ENCODE measurements at regions not wholly inside any gene's neighbourhood (a gene's known extent, or its start where the extent isn't known, plus 50 kb on each side); places are given as distances from the start of the nearest gene placed in this dataset.

DNA sequence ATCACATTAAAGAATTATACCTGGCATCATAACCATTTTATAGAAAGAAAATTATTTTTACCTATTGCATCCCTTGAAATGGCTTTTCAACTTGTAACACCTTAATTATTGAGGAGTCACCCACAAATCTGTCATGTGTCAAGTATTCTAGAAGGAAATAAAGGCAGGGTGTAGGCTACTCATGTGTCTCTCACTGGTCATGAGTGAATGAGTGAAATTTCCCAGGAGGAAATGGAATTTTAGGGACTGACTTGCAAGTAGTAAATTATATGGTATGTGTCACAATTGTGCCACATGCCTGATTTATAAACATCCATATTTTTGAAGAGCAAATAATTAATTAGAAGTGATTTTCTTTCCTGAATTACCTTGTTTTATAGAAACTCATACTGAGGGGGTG lies 310.5 kb upstream of the ADAMTS9 start:
- DNase-seq (ENCODE audit: low spot score) = no peak

GRCh38 chr3:64995857-64996551 lies 308.2 kb upstream of the ADAMTS9 start:
- no peak for DNase-seq (ENCODE audit: low spot score)

GRCh38 chr3:64993781-64994180 lies 306.0 kb upstream of the ADAMTS9 start:
- DNase-seq (ENCODE audit: low spot score) = no peak

- no peak for DNase-seq (ENCODE audit: low spot score)
Measured at GRCh38 chr3:64992530-64993285, 304.9 kb upstream of the ADAMTS9 start.

GRCh38 chr3:64988188-64988587 lies 300.4 kb upstream of the ADAMTS9 start:
- DNase-seq (ENCODE audit: low spot score) = peak; percentile 78

GRCh38 chr3:64987726-64988125 lies 299.9 kb upstream of the ADAMTS9 start:
- no peak for DNase-seq (ENCODE audit: low spot score)

- DNase-seq (ENCODE audit: low spot score) = no peak
Measured at GRCh38 chr3:64985072-64985471, 297.3 kb upstream of the ADAMTS9 start.

DNA sequence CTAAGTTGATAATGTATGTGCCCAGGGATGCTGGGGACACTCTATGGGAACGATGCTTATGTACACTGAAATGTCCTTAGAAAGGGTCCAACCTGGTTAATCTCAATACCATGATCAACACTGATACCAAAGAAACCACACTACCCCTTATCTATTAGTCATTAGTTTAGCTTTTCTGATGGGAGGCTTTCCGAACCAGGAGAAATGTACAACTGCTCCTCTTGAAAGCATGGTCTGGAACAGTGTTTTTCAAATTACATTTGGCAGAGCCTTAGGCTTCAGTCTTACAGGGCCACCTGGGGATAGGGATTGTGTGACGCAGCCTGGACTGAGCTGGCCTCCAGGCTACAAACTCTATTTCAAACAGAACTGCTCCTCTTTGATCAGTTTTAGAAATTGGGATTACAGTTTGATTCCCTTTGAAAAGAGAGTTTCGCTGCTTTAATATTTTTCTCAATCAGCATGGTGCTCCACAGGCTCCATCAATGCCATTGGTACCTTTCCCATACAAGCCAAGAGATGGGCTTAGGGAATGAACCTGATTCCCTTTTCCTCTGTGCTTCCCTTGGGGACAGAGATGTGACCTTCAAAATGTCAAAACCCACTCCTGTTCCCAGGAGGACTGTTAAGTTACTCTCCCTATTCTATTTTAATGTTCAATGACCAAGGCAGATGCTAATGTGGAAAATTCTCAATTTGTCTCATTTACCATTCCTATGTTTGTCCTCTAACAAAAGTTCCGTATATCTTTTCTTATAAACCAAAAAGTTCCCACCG lies 296.0 kb upstream of the ADAMTS9 start:
- no peak for DNase-seq (ENCODE audit: low spot score)

GRCh38 chr3:64977308-64978100 lies 289.7 kb upstream of the ADAMTS9 start:
- peak; percentile 94 for DNase-seq (ENCODE audit: low spot score)

GRCh38 chr3:64976456-64976855 lies 288.7 kb upstream of the ADAMTS9 start:
- no peak for DNase-seq (ENCODE audit: low spot score)

DNA sequence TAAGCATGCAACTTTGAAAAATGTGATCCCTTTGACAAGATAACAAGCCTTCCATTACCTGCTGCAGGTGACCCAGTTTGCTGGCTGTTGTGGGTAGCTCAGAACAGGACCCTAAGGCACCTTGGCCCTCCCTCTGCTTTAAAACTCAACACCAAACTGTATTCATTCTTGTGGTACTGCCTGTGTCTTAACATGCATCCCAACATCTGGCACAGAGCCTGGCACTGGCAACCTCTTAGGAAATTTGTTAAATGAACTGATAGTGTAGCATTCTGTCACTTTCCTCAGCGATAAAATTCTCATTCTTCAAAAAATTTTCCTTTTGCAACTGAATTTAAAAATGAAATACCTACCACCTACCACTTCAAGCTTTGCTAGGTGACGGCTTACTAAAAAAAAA lies 287.3 kb upstream of the ADAMTS9 start:
- no peak for DNase-seq (ENCODE audit: low spot score)

DNA sequence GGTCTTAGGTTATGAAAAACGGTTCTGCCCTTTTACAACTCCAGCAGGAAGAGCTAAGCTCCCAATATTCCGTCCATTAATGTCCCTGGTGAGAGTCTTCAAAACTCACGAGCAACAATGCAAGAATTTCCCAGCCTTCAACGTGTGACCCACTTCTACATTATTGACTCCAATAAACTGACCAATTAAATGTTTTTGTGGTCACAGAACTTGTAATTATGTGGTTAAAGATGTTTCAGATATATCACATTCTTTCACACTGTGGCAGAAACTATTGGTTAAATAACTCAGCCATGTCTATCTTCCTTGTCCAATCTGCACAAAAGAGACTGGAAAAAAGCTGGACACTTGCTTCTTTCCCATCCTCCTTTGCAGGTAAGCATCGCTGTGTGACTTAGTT lies 286.6 kb upstream of the ADAMTS9 start:
- DNase-seq (ENCODE audit: low spot score) = no peak

- DNase-seq (ENCODE audit: low spot score) = no peak
Measured at GRCh38 chr3:64972793-64973192, 285.0 kb upstream of the ADAMTS9 start.

- no peak for DNase-seq (ENCODE audit: low spot score)
Measured at GRCh38 chr3:64971602-64972001, 283.8 kb upstream of the ADAMTS9 start.

DNA sequence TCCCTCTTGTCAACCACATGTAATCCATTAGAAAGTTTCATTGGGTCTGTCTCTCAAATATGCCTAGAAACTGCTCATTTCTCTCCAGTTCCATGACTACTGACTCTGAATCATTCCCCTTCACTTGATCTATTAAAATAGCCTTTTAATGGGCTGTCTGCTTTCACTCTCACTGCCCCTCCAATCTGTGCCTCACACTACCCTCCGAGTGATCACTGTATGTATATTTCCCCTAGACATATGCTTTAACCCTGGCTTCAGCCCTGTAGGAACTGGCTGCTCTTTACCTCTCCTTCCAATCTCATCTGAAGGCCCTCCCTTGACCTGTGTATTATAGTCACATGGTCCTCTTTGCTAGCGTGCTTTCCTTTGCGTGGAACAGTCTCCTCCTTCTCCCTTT lies 282.8 kb upstream of the ADAMTS9 start:
- DNase-seq (ENCODE audit: low spot score) = no peak

DNA sequence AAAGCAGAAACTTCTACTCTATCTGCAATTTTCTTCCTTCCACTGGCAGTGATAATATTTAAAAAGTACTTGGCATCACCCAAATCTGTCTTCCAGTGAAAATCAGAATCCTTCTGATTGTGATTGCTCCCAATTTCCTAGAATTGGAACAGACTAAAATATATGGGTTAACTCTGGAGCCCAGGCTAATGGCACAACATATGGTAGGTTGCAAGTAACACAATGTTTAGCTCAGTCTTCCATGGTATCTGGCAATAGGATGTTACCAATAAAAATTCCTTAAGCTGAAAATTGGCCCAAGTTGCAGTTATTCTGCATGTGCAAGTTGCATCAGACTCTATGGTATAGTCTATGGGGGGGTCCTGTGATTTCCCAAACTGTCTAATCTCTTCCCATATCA lies 273.5 kb upstream of the ADAMTS9 start:
- no peak for DNase-seq (ENCODE audit: low spot score)

GRCh38 chr3:64958199-64958843 lies 270.5 kb upstream of the ADAMTS9 start:
- no peak for DNase-seq (ENCODE audit: low spot score)

DNA sequence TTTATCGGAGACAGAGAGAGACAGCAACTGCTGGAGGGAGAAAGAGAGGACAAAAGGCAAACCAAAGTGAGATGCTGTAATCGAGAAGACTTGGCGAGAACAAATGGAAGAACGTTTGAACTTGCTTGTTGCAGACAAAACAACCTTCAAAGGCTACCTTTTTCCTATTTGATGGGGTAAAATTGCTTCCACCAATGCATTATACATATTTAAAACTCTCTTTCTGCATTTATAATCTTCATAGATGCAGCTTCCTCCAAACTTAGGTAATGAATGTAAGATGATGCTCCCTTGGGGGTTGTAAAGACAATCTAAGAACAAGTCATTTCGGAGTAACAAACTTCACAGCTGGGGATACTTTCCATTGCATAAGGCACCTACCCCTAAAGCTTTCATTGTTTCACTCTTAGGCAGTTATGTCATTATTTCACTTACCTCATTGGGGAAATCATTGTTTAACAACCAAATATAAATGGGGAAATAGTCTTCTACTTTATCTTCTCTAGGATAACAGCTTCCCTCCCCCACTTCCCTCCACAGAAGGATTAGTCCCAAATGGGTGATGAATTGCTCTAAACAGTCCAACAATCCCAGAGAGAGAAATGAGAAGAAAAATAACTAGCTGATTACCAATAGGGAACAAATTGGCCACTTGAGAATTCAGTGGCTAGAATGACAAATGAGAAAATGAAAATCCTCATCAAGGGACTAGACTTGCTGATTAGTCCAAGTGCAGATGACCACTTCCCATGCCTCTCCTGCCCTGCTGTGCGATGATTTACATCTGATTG lies 269.8 kb upstream of the ADAMTS9 start:
- DNase-seq (ENCODE audit: low spot score) = no peak

DNA sequence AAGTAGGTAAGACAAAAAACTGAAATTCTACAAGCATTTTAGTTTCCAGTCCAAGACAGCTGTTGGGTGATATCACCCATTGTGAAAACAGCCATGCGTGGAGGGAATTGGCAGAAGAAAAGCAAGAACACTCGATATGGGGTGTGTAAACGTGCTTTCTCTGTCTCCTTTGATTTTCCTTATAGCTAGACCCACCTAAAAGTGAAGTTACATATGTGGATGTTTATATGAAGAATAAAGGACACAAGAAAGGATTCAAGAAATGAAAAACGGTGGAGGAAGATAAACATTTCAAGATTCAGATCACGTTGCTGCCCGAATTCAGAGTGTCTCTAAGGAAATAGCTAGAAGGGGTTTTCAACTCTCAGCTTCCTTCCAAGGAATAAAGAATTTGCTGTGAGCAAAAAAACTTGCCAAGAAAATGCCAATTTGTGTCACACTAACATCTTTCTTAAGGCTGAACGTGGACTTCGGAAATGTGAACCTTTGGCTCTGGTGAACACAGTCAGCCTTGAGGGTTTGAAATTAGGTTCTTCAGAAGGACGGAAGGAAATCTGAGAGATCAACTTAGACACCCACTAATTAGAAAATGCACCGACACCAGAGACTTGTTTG lies 269.0 kb upstream of the ADAMTS9 start:
- no peak for DNase-seq (ENCODE audit: low spot score)

DNA sequence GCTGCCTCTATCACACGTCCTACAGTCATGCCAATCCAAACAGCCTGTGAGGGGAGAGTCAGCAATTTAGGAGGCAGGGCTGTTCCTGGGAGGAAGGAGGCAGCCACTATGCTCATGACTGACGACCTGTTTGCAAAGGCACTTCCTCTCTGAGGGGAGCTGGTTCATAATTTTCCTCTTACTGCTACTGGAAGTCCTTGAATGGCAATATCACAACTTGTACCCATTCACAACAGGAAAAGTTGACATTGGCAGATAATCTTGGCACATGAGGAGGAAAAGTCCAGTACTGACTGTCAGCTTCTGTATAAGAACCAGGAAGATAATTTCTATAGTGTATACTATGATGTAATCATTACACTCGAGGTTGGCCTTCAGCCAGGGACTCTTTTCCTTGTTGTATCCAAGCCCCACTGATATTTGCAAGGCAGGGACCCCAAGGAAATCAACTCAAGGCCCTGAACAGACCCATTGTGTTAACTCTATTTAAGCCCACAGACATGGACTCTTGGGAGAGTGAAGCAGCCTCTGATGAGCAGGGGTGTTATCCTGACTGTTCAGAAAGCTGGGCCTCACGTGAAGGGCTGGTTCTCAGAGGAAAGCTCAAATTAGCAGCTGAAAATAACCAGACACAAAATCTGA lies 267.3 kb upstream of the ADAMTS9 start:
- DNase-seq (ENCODE audit: low spot score) = no peak

All from A172 (cell line).